ENCODE measurements at regions not wholly inside any gene's neighbourhood (a gene's known extent, or its start where the extent isn't known, plus 50 kb on each side); places are given as distances from the start of the nearest gene placed in this dataset.

DNA sequence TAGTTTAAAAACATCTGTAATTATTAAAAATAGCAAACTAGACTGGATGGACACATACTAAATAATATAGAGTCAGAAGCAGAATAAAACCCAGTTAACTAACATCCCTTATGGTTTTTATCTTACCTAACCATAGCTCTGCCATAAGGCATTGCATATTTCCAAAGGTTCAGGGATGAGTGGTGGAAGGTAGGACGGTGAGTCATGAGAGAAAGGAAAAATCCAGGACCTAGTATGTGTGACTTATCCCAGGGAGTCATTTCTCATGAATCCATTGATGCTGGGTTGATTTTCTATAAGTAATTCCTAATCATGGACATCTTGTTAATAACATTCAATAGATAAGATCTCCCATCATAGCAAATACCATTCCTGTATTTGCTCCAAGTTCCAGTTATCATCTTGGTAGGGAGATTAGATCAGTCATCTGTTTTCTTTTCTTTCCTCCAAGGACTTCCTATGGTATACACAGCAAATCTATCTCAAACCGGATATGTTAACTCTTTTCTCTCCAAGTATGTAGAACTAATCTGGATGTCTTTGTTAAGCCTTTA lies 490.7 kb upstream of the B3GALT2 start:
- no peak for DNase-seq (ENCODE audit: low spot score)

- DNase-seq (ENCODE audit: low spot score): no peak
These were observed 488.0 kb upstream of the B3GALT2 start for GRCh38 chr1:193674292-193674944.

GRCh38 chr1:193666485-193667083 lies 480.2 kb upstream of the B3GALT2 start:
- no peak for DNase-seq (ENCODE audit: low spot score)

- no peak for DNase-seq (ENCODE audit: low spot score)
These were observed 477.6 kb upstream of the B3GALT2 start for GRCh38 chr1:193663965-193664364.

- DNase-seq (ENCODE audit: low spot score): no peak
These were observed 475.6 kb upstream of the B3GALT2 start for GRCh38 chr1:193662030-193662429.

DNA sequence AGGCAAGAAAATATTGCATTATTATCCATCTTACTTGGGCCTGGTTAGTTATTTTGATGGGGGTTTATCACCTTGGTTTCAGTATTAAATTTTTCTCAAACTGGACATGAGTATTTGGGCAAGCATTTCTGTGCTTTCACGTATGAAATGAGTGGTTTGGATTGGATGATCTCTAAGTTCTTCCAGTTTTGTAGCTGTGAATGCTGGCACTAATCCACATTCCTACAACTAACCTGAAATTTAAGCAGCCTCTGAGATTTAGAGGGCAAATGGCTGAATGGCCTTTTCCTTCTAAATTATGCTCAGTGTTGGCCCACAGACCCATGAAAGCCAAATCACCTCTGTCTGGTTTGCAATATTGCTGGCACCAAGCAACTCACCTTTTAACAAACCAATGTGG lies 475.0 kb upstream of the B3GALT2 start:
- DNase-seq (ENCODE audit: low spot score): no peak

- no peak for DNase-seq (ENCODE audit: low spot score)
These were observed 474.0 kb upstream of the B3GALT2 start for GRCh38 chr1:193660428-193660827.

DNA sequence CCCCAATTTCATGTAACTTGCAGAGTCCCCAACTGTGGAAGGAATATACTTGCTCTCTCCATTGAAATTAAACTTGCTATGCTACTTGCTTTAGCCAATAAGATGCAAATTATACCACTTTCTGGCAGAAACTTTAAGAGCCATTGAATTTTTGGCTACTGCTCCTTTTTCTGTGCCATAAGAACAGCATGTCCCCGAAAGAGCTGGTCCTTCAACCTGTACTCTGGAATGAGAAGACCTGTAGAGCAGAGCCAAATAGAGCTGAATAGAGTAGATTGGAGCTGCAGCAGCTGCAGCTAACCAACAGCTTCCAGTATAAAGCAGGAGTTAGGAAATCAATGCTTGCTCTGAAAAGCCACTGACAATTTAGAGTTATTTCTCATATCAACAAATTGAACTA lies 472.3 kb upstream of the B3GALT2 start:
- DNase-seq (ENCODE audit: low spot score): no peak

DNA sequence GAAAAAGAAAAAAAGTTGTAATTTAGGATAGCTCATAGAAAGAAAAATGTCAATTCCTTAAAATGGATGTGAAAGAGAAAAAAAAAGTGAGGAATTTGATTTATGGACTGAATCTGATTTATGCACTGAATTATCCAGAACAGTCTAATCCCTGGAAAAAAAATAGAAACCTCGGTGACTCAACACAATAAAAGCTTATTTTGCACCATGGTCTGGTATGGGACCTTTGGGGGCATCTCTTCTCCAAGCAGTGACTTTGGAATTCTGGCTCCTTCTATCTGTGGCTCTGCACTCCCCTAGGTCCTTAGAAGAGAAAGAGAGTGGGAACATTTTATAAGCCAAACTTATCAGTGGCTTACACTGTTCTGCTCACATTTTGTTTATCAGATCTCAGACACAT lies 471.7 kb upstream of the B3GALT2 start:
- DNase-seq (ENCODE audit: low spot score): no peak

- no peak for DNase-seq (ENCODE audit: low spot score)
These were observed 471.1 kb upstream of the B3GALT2 start for GRCh38 chr1:193657552-193657951.

DNA sequence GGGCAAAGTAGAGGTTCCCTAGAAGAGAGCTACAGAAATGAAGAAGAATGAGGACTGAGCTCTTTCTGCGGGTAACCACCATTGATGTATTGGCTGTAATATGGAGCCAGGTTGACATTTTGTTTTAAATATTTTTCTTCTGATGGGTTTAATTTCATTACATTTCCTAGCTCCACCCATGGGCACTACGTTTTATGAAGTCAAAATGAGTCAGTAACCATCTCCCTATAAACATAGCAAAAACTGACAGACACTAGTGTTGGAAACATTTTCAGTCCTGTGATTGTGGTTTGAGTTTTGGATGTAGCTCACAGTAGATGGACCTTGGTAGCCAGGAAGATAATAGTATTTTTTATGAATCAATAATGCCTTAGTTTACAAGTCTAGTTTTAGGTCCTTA lies 470.4 kb upstream of the B3GALT2 start:
- DNase-seq (ENCODE audit: low spot score): no peak

- no peak for DNase-seq (ENCODE audit: low spot score)
These were observed 468.7 kb upstream of the B3GALT2 start for GRCh38 chr1:193654951-193655735.

GRCh38 chr1:193649587-193649986 lies 463.2 kb upstream of the B3GALT2 start:
- DNase-seq (ENCODE audit: low spot score): no peak

GRCh38 chr1:193634876-193635275 lies 448.5 kb upstream of the B3GALT2 start:
- DNase-seq (ENCODE audit: low spot score): no peak

DNA sequence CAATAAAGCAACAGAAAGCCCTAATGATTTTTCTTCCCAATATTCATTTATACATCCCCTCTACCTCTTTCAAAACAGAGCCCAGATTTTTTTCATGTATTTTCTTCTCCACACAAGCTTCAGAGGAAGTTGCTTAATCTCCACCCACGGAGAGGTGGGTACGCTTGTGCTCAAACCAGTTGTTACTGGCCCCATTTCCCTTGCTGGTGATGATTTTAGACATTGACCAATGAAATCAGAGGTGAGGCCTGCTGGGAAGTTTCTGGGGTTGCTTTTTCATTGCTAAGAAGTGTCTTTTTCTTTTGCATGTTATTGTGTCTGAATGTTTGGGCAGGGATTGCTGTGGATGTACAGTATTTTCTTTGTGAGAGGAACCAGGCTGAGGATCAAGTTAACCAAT lies 448.1 kb upstream of the B3GALT2 start:
- no peak for DNase-seq (ENCODE audit: low spot score)

DNA sequence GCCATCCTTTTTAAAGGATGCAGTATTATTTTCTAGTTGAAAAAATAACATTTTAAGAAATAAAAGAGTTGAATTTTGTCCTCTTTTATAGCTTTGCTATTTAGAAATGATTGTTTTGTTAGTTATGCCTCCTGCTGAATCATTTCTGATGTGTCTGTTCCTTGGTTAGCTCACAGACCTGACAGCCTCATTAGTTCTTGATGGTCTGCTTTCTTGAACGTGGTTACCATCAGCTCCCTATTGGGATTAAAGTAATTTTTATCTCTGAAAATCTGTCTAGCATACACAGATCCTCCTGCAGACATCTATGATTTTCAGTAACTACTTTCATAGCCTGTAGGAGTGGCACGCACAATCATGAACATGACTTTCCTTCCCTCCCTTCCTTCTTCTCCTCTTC lies 447.6 kb upstream of the B3GALT2 start:
- no peak for DNase-seq (ENCODE audit: low spot score)

- DNase-seq (ENCODE audit: low spot score): no peak
These were observed 446.7 kb upstream of the B3GALT2 start for GRCh38 chr1:193633093-193633492.

DNA sequence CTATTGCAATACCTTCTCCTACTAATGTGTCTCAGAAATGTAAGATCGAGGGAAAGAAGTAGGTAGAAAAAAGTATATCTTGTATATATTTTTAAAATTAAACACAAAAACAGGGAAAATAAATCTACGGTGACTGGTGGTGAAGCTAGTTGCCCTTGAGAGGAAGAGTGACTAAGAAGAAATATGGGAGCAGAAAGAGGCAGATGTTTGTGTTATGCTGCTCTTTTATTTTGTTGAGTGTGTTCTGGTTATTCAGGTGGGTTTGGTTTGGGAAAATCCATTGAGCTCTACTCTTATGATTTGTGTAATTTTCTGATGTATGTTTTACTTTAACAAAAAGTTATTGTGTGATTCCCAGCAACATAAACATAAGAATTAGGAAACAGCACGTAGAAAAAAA lies 444.9 kb upstream of the B3GALT2 start:
- DNase-seq (ENCODE audit: low spot score): no peak

DNA sequence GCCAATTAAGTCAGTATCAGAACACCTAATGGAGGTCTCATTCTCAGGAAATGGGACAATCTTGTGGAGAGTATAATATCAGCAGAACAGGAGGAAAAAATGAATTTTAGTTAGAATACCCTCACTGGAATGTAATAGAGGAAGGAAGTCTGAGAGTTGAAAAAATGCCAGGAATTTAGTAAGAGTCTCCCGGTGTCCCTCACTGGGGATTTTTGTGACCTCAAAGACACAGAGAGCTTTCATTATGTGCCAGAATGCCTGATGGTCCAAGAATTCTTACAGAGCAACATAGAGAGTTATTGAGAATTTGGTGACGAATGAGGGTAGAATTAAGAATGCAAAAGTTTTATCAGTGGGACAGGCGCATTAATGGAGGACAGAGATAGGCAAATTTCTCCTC lies 443.5 kb upstream of the B3GALT2 start:
- DNase-seq (ENCODE audit: low spot score): no peak

DNA sequence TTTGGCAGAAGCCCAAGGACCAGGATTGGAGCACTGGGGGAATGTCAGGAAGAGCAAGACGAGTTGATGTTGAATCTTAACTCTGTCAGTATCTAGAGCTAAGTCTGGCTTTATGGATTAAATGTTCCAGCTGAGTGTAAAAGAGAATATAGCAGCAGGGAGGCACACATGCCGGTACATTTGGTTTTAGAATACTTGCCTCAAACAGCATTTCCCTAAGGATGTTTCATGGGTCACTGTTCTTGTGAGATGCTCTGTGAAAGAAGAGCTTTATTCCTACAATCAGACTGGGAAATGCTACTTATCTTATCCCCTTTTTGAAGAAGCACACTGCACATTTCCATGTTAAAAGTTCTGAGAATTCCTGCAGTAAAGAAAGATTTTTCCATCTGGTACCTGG lies 440.3 kb upstream of the B3GALT2 start:
- DNase-seq (ENCODE audit: low spot score): no peak

DNA sequence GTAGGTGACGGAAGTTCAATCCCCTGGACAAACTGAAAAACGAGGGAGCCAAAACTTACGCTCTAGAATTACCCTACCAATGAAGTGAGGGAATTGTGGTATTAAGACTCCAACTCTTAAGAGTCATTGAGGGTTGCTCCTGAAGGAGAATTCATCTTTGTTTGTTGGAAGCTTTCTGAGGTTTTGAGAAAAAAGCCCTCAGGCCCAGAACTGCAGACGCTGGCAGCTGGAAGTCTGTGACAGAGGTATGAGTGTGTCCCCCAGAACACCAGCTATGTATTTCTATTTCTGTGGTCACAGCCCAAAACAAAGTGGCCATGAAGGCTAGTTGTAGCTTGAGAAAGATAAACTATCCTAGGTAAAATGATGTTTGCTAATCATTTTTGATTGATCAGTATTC lies 438.8 kb upstream of the B3GALT2 start:
- DNase-seq (ENCODE audit: low spot score): no peak

GRCh38 chr1:193619911-193620310 lies 433.5 kb upstream of the B3GALT2 start:
- no peak for DNase-seq (ENCODE audit: low spot score)

GRCh38 chr1:193614817-193615216 lies 428.4 kb upstream of the B3GALT2 start:
- DNase-seq (ENCODE audit: low spot score): no peak
